Erythroblast (primary cell): ENCODE measurements at regions not wholly inside any gene's neighbourhood (a gene's known extent, or its start where the extent isn't known, plus 50 kb on each side); places are given as distances from the start of the nearest gene placed in this dataset.

ENCODE experiments used
- GATA1 ChIP-seq: IDR thresholded peaks from 2 replicates; pipeline ENCODE4 v1.6.1; 2011; ENCODE audit warnings: low read depth, mild to moderate bottlenecking, control low read depth, low read length, moderate library complexity
- POLR2A ChIP-seq: IDR thresholded peaks from 2 replicates; pipeline ENCODE4 v1.6.1; 2011; ENCODE audit warnings: mild to moderate bottlenecking, low read length

DNA sequence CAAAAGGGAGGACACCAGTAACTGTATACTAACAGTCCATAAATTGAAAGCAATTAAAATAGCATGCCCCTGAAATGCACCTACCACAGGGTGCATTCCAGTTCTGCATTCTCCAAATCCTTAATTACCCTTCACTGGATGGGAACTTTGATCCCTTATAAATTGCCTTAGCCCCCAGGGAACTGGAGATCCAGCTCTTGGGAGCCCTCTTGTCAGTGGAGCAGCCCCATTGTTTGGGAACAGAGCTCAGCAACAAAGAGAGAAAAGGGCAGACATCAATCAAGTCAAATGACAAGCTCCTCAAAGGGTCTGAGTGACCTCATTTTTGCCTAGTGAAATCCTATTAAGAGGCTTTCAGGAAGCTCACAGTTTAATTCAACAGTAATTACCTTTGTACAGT, 472.6 kb downstream of the XPNPEP1 start:
- TF ChIP-seq POLR2A (no peak), GATA1 (no peak)
